MCF 10A (cell line): ENCODE measurements at regions not wholly inside any gene's neighbourhood (a gene's known extent, or its start where the extent isn't known, plus 50 kb on each side); places are given as distances from the start of the nearest gene placed in this dataset.

Experiments used
- BruUV-seq: library from RNA; stranded (reverse); fragments of 400-500 nt; replicated peaks from 2 replicates; lab custom pipeline; 2021; lab: Mats Ljungman, UMichigan
- CTCF ChIA-PET: fragments of 300-600 bp; sonication (Branson Sonifier 250); formaldehyde crosslinking; extraction: SDS; loops from one replicate; lab custom pipeline; 2021; ENCODE audit warnings: antibody characterized with exemption, inconsistent platforms; lab: Yijun Ruan, JAX
- POLR2A ChIA-PET: fragments of 300-600, 350-650 bp; sonication (Branson Sonifier 250); formaldehyde crosslinking; extraction: SDS; loops from one replicate; lab custom pipeline; 2020; ENCODE audit warnings: antibody characterized with exemption, inconsistent platforms; lab: Yijun Ruan, JAX
- DNase-seq: peaks from one replicate; pipeline ENCODE4 v3.0.0-alpha.2; 2018; ENCODE audit not compliant: unreplicated experiment
- H3K27ac Mint-ChIP-seq: one replicate; pipeline ENCODE4 v1.8.0; 2022; ENCODE audit warnings: mild to moderate bottlenecking, low read depth, mixed read lengths; ENCODE audit not compliant: unreplicated experiment
- H3K27me3 Mint-ChIP-seq: one replicate; pipeline ENCODE4 v1.8.0; 2022; ENCODE audit warnings: mixed read lengths; ENCODE audit not compliant: insufficient read depth, unreplicated experiment
- H3K36me3 Mint-ChIP-seq: one replicate; pipeline ENCODE4 v1.8.0; 2022; ENCODE audit warnings: mild to moderate bottlenecking, moderate library complexity, mixed read lengths; ENCODE audit not compliant: insufficient read depth, unreplicated experiment
- H3K4me1 Mint-ChIP-seq: one replicate; pipeline ENCODE4 v1.8.0; 2022; ENCODE audit warnings: mixed read lengths; ENCODE audit not compliant: insufficient read depth, unreplicated experiment
- H3K4me3 Mint-ChIP-seq: one replicate; pipeline ENCODE4 v1.8.0; 2022; ENCODE audit warnings: mild to moderate bottlenecking, moderate library complexity, mixed read lengths; ENCODE audit not compliant: unreplicated experiment
- H3K9me3 Mint-ChIP-seq: one replicate; pipeline ENCODE4 v1.8.0; 2022; ENCODE audit warnings: mixed read lengths; ENCODE audit not compliant: unreplicated experiment
- intact Hi-C: fragments of 100-400 bp; cut with micrococcal nuclease; formaldehyde crosslinking; loops from 2 replicates; pipeline ENCODE4 v1.14.1; 2022
- TF ChIP-seq, protein P1 (sequence below): fragments of 200-600 bp; IDR thresholded peaks from one replicate; pipeline ENCODE4 v1.8.0; 2022; ENCODE audit warnings: antibody characterized with exemption, mild to moderate bottlenecking; ENCODE audit not compliant: unreplicated experiment

DNA sequence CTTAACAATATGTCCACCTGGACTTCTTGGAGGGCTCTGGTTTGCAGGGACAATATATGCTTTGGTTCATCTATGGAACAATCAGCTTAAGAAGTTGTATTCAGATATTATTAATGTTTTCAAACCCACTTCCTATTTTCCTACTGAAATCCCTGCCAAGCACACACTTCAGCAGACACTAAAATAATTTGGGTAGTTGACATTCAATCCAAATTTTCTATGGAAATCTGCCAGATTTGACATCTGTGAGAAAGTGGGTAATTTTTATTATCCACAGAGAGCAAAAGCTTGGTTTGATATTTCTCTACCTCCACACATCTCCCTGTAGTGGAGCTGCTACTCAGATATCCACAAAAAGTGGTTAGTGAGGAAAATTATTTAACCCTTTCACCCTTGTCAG is 378.8 kb upstream of the SOX5 start:
- Mint-ChIP-seq H3K4me1 (no peaks in the 10 kb centered on the region), H3K4me3 (no peak overlapping the region), H3K36me3 (no peaks in the 10 kb centered on the region), H3K9me3 (no peaks in the 10 kb centered on the region), H3K27ac (no peak overlapping the region), H3K27me3 (no peaks in the 10 kb centered on the region)
- no TSS peak for BruUV-seq
- CTCF ChIA-PET: interaction anchor here (1.1 kb wide), 1 partner anchor 23 kb away, joined by 3 read pairs; no protein-coding TSS in a partner anchor
- POLR2A ChIA-PET: no interaction called here
- DNase-seq: no peak
- TF ChIP-seq, protein P1, sequence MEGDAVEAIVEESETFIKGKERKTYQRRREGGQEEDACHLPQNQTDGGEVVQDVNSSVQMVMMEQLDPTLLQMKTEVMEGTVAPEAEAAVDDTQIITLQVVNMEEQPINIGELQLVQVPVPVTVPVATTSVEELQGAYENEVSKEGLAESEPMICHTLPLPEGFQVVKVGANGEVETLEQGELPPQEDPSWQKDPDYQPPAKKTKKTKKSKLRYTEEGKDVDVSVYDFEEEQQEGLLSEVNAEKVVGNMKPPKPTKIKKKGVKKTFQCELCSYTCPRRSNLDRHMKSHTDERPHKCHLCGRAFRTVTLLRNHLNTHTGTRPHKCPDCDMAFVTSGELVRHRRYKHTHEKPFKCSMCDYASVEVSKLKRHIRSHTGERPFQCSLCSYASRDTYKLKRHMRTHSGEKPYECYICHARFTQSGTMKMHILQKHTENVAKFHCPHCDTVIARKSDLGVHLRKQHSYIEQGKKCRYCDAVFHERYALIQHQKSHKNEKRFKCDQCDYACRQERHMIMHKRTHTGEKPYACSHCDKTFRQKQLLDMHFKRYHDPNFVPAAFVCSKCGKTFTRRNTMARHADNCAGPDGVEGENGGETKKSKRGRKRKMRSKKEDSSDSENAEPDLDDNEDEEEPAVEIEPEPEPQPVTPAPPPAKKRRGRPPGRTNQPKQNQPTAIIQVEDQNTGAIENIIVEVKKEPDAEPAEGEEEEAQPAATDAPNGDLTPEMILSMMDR: no peak
- intact Hi-C loops: no loop called here

DNA sequence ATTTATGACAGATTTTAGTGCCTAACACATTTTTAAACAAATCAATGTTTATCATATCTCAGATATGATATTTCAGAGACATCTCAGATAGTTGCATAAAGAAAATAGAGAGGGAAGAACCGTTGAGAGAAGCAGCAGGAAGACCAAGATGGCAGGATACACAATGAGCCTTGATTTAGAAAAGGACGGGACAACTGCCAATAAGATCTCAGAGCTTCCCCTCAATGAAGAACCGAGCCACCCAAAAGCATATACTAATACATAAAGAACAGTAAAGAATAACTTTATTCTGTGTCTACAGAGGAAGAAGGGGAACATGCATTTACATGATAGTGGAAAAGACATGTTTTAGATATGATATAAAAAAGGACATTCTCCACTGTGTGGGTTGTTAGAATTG is 375.9 kb upstream of the SOX5 start:
- H3K27ac Mint-ChIP-seq: no peak overlapping the region
- DNase-seq: no peak
- ChIA-PET CTCF (no interaction called here), POLR2A (no interaction called here)
- H3K4me1 Mint-ChIP-seq: no peaks in the 10 kb centered on the region
- no TSS peak for BruUV-seq
- no peaks in the 10 kb centered on the region for H3K9me3 Mint-ChIP-seq
- no peaks in the 10 kb centered on the region for H3K27me3 Mint-ChIP-seq
- H3K4me3 Mint-ChIP-seq: no peak overlapping the region
- H3K36me3 Mint-ChIP-seq: no peaks in the 10 kb centered on the region
- intact Hi-C loops: no loop called here
- TF ChIP-seq, protein P1: no peak

DNA sequence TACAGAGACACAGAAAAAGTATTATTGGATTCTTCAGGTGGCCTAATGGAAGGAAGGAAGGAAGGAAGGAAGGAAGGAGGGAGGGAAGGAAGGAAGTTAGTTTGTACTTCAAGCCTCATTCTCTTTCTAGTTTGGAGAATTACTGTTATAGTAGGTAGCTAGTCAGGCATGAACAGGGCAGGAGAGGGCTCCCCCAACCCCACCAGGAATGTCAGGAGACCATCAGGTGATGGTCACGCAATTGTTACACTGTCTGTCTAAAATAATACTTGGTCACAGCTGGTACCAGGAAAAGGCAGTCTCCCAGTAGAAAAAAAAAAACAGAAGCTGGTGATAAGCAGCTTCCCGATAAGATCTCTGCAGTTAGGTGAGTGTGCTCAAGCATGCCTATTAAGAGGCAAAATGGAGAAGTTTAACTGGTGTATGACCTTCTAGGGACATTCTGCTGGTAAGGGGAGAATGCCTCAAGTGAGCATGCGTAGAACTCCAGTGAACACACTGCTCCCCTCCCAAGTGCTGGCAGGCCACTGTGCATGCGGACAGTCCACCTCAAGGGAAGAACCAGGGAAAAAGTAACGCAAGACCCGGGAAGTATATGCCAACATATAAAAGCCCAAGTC is 358.4 kb upstream of the SOX5 start:
- H3K36me3 Mint-ChIP-seq: no peaks in the 10 kb centered on the region
- H3K4me3 Mint-ChIP-seq: no peak overlapping the region
- CTCF ChIA-PET: no interaction called here
- no TSS peak for BruUV-seq
- H3K4me1 Mint-ChIP-seq: peaks cover 6% of the 10 kb centered on the region
- no peaks in the 10 kb centered on the region for H3K27me3 Mint-ChIP-seq
- no peak overlapping the region for H3K27ac Mint-ChIP-seq
- intact Hi-C loops: no loop called here
- no peaks in the 10 kb centered on the region for H3K9me3 Mint-ChIP-seq
- DNase-seq: no peak
- TF ChIP-seq, protein P1: no peak
- POLR2A ChIA-PET: no interaction called here

DNA sequence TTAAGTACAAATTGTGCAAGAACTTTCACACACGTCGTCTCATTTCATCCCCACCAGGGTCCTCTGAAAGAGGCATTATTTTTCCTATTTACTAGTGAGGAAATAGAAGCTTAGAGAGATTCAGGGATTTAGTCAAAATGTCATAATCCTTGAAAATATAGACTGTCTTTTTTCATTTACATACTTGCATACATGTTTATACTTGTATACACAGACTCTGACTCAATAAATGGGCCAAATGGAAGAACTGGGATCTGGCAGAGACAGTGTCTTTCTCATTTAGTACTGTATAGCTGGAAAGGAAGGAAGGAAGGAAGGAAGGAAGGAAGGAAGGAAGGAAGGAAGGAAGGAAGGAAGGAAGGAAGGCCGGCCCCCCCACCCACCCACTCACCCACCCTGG is 357.7 kb upstream of the SOX5 start:
- H3K36me3 Mint-ChIP-seq: no peaks in the 10 kb centered on the region
- TF ChIP-seq, protein P1: no peak
- no peak overlapping the region for H3K27ac Mint-ChIP-seq
- peaks cover 6% of the 10 kb centered on the region for H3K4me1 Mint-ChIP-seq
- H3K27me3 Mint-ChIP-seq: no peaks in the 10 kb centered on the region
- ChIA-PET CTCF (no interaction called here), POLR2A (no interaction called here)
- DNase-seq: no peak
- no peaks in the 10 kb centered on the region for H3K9me3 Mint-ChIP-seq
- no TSS peak for BruUV-seq
- no peak overlapping the region for H3K4me3 Mint-ChIP-seq
- intact Hi-C loops: no loop called here
